Islet precursor cell (in vitro differentiated cells): ENCODE measurements at regions not wholly inside any gene's neighbourhood (a gene's known extent, or its start where the extent isn't known, plus 50 kb on each side); places are given as distances from the start of the nearest gene placed in this dataset.

Experiments used
- DNase-seq: peaks from one replicate; pipeline ENCODE4 v3.0.0-alpha.2; 2018

DNA sequence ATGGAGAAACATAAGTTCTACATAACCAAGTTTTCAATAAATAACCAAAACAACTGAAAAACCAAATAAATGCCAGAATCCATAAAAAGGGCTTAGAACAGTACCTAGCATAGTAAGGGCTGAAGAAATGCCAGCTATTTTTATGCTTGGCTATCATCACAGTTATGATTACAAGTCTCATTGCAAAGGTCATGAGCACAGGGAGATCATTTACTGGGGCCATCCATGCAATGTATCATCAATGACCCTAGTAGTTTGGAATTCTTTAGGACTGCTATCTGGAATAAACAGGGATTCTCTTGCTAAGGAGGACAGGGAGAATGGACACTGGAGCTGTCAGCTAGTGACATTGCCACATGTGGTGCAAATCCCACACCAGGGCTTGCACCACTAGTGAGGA lies 92.5 kb upstream of the NAP1L1 start:
- peak; percentile 42 for DNase-seq

GRCh38 chr12:76175946-76176345 lies 91.5 kb upstream of the NAP1L1 start:
- DNase-seq: peak; percentile 5

DNA sequence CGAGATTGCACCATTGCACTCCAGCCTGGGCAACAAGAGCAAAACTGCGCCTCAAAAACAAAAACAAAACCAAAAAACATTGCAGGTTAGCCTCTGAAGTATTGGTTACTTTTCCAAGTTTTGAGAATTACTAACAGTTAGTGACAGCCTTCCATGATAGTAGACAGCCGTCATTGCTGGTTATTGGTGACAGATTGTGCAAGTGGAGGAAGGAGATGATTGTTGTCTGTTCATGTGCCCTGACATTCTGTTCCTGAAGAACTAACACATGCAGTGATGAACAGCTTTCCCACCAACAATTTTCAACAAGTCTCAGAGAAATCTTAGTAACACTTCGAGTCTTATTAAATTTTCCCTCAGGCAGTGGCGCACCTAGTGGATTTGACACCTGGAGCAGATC lies 89.3 kb upstream of the NAP1L1 start:
- peak; percentile 7 for DNase-seq

DNA sequence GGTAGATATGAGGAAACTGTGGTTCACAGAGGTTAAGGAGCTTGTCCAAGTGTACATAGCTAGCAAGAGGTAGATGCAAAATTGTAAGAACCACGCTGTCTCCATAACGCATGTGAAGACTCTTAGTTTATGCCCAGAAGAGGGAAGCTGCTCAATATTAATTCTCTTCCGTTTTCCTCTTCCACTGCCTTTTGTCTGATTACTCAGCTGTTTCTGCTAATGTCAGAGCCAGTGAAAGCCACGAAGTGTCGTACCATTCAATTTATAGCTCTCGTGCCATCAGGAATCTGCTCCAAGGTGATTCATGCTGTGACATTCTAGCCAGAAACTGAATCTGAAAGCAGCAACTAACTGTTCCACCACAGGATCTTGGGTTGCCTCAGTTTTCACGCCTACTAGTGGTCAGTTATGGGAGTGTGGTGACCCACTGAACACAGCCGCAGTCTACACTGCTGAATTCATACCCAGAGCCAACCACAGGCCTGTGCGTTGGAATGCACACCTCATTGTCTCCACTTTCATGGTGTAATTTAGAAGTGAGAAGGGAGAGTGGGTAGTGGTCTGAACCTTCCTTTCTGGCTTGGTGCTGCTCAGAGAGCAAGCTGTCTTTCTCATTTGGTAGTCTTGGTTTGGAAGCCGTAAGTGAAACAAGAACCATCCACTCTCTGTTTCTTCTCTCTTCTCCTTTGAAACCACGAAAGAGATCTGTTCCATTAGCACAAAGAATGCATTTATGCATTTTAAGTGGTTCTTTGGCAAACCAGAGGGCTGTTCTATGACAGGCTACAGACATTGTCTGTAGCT lies 74.2 kb upstream of the NAP1L1 start:
- DNase-seq: peak; percentile 96

- peak; percentile 44 for DNase-seq
These were observed 72.2 kb upstream of the NAP1L1 start for GRCh38 chr12:76156726-76157125.

DNA sequence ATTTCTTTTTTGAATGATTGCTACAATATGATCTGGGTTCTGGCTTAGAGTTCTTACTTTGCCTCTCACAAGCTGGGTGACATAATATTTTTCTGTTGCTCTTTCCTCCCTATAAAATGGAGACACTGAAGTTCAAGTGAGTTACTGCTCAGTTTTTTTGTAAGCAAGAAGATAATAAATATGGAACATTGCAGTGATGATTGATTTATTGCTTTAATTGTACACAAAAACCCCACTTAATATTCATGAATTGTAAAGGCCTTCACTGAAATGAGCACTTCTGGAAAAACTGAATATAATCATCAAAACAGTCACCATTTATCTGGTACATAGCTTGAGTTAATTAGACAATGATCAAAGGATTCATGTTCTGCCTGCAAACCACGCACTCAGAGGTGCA lies 71.8 kb upstream of the NAP1L1 start:
- DNase-seq: no peak

- no peak for DNase-seq
These were observed 70.7 kb upstream of the NAP1L1 start for GRCh38 chr12:76155157-76155670.

GRCh38 chr12:76153616-76154015 lies 69.1 kb upstream of the NAP1L1 start:
- DNase-seq: no peak

DNA sequence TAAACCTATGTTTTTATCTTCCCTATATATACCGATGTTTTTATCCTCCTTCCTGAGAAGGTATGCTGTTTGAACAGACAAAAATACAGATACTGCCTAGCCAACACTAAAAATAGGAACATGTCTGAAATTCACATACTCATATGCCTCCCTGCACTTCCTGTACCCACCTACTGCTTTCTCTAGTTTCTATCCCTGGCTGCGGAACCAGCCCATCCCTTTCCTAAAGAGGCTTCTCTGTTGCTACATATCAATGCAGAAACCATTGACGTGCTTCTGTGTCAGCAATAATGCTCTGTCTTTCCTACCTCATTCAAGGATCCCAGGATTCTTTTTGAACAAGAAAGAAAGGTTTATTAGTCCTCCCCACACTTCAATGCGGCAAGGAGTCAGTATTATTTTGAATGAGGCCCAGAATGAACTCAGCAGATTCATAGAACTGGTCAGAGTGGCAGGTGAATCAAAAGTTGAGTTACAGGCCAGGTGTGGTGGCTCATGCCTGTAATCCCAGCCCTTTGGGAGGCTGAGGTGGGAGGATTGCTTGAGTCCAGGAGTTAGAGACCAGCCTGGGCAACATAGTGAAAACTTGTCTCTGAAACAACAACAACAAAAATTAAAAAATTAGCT lies 67.8 kb upstream of the NAP1L1 start:
- DNase-seq: no peak

GRCh38 chr12:76144245-76144549 lies 59.7 kb upstream of the NAP1L1 start:
- no peak for DNase-seq

DNA sequence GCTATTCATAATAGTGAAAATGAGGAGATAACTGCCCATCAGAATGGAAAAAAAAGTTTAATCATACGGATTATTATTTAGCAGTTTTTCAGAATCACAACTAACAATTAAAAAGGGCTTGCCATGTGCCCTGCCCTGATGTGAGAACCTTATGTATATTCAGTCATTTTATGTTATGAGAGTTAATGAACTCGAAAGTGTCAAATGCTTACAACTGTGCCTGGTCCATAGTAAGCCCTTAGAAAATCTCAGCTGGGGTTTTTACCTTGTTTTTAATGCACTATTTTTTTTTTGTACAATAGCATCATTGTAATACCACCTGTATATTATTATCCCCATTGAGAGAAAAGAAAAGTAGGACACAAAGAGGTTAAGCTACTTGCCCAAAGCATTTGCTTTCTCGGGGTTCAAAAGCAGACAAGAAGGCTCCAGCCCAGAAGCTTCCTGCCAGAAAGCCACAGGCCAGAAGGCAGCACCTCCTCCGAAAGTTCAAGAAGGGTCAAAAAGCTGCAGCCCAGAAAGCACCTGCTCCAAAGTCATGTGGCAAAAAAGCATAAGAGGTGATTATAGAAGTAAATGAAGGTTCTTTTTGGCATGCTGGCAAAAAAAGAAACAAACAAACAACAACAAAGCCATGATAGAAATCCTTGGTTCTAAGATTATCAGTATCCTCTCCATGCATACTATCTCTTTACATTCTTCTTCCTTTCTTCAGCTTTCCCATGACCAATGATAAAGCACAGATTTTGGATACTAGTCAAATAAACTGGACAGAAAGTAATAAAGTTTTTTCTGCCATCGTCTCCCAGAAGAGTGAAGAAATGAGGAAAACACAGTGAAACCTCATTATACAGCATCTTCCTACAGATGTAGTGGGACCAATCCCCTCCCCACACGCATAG lies 59.1 kb upstream of the NAP1L1 start:
- DNase-seq: no peak

- DNase-seq: no peak
These were observed 57.8 kb upstream of the NAP1L1 start for GRCh38 chr12:76142305-76142704.

DNA sequence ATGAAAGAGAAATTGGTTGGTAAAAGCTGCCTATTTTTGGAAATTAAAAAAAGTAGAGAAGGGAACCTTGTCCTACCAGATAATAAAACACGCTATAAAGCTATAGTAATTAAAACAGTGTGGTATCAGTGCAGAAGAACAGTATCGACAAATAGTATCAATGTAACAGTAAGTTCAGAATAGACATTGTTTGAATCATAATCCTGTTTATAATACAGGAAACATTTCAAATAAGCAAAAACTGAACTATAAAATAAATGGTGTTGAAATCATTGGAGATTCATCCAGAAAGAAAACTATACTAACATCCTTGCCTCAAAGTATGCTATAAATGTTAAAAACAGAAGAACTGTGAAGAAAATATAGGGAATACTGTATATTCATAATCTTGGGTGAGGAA lies 54.2 kb upstream of the NAP1L1 start:
- DNase-seq: no peak

DNA sequence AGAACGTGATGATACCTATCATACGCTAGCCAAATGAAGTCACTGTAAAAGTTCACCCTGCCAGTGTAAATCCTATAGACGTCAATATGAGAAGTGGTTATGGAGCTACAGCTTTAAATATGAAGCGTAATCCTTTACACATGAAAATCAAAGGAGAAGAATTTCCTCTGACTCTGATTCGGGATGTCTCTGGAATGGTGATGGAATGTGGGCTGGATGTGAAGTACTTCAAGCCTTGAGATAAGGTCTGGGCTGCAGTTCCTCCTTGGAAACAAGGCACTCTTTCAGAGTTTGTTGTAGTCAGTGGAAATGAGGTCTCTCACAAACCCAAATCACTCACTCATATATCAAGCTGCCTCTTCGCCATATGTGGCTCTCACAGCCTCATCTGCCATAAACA lies 53.1 kb upstream of the NAP1L1 start:
- DNase-seq: peak; percentile 72

GRCh38 chr12:76135456-76135855 lies 51.0 kb upstream of the NAP1L1 start:
- no peak for DNase-seq
